Epithelial cell of prostate (primary cell): ENCODE measurements at regions not wholly inside any gene's neighbourhood (a gene's known extent, or its start where the extent isn't known, plus 50 kb on each side); places are given as distances from the start of the nearest gene placed in this dataset.
"Not testable (repeated sequence)": the region's sequence is repeated elsewhere in the genome, so short reads cannot be mapped to it uniquely, and the experiment has no call there.

Experiments used
- DNase-seq: peaks from one replicate; pipeline ENCODE4 v3.0.0-alpha.2; 2011; ENCODE audit warnings: low read depth, low spot score
- H3K27ac ChIP-seq: fragments of 450-650 bp; 2 replicates; pipeline ENCODE4 v1.5.1; 2017; ENCODE audit warnings: mild to moderate bottlenecking

DNA sequence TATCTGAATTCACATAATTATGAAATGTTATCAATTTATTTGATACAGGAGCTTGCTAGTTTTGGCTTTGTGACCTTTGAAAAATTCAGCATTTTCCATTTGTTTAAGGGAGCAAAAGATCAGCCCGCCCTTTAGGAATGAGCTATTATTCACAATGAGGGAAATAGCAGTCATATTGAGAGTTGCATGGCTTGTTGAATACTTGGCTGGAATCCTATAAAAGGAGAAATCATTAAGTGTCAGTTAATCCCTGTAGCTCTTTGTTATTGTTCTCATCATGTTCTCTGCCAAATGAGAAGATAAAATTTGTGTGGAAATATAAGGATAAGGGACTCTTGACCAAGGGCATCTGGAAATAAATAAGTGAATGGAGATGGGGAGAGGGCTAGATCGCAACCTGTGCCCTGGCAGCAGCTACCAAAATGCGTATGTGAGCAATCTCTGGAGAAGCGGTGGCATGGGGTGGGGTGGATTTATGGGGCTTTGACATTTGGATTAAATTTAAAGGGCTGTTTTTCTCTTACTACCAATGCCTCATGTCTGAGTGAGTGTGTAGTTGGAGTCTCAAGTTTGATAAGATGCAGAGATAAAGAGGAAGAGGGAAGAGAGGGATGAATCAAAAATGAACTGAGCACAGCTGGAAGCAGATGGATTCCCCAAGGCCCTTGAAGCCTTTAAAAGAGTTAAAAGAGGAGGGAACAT, 237.6 kb downstream of the NNT start:
- DNase-seq = no peak
- H3K27ac ChIP-seq = no peak overlapping the region

DNA sequence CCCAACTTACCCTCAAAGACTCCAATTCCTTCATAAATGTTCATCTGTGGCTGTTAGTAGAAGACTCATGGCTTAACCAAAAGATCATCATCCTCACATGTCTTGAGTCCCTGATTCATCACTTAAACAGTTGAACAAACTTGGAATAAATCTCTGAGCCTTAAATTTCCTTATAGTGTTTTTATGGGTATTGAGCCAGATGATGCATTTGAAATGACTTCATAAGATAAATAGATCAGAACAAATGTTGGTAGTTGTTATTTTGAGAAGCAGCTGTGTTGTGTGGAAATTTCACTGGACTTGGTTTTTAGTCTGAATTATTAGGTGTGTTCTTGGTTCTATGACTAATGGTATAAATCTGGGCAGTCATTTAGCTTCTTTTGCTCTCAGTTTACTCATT, 236.2 kb downstream of the NNT start:
- H3K27ac ChIP-seq = no peak overlapping the region
- peak; percentile 56 for DNase-seq

DNA sequence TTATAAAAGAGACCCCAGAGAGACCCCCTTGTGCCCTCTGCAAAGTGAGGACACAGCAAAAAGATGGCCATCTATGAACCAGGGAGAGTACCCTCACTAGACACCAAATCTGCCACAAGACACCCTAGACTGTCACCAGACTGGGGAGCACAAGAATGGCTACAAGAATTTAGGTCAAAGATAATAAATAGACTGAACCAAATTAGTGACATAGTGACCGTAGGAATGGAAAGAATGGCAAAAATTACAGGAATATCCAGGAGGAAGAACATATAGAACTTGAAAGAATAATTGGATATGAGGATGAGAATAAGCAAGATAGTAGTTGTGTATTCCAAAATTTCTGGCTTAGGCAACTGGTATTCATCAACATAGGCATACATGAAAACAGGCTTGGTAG, 235.0 kb downstream of the NNT start:
- DNase-seq = no peak
- H3K27ac ChIP-seq = no peak overlapping the region

DNA sequence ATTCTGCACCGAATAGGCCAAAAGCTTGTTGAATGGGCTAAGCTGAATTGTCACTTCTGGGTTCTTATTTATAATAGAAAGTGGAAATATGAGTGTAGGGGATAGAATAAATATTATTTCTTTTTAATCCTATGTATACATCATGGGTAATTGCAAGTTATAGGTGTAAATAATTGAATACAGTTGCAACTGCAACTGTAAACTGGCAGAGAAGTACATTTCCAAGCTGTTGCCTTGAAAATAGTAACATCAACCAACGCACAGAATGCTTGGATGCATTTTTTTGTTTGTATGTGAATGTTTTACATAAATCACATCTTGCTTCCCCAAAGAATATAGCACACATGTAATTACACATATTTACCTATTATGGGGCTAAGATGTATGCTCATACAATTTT, 234.1 kb downstream of the NNT start:
- no peak for DNase-seq
- no peak overlapping the region for H3K27ac ChIP-seq

DNA sequence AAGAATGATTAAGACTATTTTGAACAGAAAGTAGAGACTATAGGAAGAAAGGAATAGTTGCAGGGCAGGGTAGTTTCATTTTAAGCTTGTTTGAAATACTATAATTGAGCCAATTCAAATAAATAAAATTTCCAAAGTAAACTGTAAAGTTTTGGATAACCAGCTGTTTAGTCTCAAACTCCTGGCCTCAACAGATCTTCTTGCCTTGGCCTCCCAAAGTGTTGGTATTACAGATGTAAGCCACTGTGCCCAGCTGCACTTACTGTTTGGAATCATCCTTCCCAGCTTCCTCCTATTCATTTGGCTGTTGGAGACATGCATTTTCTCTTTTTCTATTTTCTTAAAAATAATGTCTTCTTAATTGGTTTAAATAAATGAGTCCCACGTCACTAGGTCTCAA, 231.0 kb downstream of the NNT start:
- DNase-seq = no peak
- H3K27ac ChIP-seq = no peak overlapping the region

DNA sequence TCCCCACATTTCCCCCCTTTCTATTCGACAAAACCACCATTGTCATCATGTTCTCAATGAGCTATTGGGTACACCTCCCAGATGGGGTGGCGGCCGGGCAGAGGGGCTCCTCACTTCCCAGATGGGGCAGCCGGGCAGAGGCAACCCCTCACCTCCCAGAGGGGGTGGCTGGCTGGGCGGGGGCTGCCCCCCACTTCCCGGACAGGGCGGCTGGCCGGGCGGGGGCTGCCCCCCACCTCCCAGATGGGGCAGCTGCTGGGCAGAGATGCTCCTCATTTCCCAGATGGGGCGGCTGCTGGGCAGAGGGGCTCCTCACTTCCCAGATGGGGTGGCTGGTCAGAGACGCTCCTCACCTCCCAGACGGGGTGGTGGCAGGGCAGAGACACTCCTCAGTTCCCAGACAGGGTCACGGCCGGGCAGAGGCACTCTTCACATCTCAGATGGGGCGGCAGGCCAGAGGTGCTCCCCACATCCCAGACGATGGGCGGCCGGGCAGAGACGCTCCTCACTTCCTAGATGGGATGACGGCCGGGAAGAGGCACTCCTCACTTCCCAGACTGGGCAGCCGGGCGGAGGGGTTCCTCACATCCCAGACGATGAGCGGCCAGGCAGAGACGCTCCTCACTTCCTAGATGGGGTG, 221.5 kb downstream of the NNT start:
- DNase-seq, H3K27ac ChIP-seq: not testable (repeated sequence)

DNA sequence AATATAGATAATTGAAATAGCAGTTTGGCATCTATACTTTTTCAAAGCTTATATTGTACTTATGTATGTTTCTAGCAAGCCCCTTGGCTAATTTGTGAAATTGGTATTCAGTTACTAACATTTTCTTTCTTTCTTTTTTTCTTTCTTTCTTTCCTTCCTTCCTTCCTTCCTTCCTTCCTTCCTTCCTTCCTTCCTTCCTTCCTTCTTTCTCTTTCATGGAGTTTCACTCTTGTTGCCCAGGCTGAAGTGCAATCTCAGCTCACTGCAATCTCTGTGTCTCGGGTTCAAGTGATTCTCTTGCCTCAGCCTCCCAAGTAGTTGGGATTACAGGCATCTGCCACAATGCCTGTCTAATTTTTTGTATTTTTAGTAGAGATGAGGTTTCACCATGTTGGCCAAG, 215.4 kb downstream of the NNT start:
- not testable (repeated sequence) for DNase-seq, H3K27ac ChIP-seq

DNA sequence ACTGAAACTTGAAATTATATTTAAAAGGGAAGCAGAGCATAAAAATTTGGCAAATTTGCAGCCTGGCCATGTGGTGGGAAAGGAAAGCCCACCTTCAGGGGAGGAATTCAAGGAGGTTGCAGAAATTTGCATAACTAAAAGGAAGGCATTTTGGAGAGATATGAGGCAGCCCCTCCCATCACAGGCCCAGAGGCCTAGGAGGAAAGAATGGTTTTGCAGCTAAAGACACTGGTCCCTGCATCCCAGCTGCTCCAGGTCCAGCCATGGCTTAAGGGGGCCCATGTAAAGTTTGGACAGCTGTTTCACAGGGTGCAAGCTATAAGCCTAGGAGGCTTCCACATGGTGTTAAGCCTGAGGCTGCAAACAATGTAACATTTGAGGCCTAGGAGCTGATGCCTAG, 212.5 kb downstream of the NNT start:
- no peak for DNase-seq
- no peak overlapping the region for H3K27ac ChIP-seq

DNA sequence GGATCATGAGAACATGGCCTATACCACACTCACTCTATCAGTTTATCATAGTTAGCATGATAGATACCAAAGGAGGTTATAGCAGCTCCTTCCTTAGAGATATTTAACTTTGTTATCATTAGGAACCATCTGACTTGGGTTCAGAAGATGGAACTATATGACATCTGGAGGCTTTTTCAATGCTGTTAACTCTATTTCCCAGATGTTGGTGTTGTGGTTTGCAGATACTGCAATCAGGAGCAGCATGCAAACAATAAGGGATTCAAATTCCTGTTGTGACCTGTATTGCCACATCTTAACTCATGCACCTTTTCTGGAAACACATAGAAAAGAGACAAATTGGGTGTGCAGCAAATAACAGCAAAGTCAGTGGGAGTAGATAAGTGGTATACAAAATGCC, 201.7 kb downstream of the NNT start:
- DNase-seq = no peak
- H3K27ac ChIP-seq = no peak overlapping the region

DNA sequence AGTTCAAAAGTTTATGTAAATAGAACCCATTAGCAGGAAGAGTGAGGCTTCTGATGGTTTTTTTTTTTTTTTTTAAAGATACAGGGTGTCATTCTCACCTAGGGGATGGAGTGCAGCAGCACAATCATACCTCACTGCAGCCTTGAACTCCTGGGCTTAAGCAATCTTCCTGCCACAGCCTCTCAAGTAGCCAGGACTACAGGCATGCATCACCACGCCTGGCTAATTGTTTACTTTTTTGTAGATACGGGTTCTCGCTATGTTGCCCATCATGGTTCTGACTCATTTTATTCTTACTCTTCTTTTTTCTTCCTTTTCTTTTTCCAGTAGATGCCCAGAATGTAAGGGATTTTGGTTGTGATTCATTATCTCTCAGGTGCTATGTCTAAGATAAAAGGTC, 201.1 kb downstream of the NNT start:
- no peak for DNase-seq
- no peak overlapping the region for H3K27ac ChIP-seq

DNA sequence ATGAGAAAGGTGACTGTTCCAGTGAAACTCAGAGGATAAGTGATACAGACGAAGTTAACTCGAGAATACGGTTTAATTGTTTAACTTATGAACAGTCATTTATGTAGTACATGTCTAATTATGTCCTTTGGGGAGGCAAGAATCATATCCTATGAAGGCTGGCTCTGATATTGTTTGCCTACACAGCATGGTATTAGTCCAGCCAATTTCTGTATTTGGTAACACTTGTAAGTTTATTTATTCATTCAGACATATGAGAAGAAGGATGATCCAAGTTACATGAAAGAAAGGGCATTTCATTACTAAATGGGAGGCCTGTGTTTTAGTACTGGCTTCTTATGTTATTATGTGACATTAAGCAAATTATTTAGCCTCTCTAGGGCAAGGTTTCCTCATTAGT, 199.7 kb downstream of the NNT start:
- H3K27ac ChIP-seq = peak overlapping the region; percentile 36
- DNase-seq = no peak

DNA sequence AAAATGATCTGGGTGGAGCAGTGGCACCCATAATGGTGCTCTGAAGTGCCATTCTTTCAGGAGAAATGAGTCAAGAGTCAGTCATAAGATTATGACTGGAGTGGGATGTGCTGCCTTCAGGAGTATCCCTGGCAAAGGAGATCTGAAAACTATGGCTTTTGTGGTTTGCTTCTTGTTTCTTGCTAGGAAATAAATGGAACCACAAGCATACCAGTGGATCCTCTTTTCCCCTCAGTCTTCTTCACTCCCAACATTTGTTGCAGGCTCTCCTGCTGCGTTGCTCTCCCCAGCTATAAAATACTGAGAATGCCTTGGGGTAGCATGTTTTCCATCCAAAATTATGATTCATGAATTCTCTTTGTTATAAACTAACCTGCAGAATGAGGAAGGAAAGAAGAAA, 199.1 kb downstream of the NNT start:
- H3K27ac ChIP-seq = peak overlapping the region; percentile 36
- DNase-seq = peak; percentile 12

DNA sequence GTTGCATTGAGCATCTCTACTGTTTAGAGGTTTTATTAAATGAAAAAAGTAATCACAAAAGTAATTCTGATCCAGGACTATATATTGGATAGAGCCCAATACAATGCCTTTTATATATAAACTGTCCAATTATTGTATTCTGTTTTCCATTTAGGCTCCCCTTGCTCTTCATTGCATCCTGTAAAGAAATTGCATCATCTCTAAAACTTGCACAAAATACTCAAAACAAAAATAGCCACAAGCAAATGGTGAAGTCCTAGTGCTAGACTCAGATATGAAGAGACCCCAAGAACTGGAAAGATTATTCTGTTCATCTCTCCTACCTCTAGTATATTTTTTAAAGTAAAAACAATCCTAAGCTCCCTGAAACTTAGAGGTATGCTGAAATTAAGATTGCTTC, 195.8 kb downstream of the NNT start:
- no peak for DNase-seq
- H3K27ac ChIP-seq = no peak overlapping the region

DNA sequence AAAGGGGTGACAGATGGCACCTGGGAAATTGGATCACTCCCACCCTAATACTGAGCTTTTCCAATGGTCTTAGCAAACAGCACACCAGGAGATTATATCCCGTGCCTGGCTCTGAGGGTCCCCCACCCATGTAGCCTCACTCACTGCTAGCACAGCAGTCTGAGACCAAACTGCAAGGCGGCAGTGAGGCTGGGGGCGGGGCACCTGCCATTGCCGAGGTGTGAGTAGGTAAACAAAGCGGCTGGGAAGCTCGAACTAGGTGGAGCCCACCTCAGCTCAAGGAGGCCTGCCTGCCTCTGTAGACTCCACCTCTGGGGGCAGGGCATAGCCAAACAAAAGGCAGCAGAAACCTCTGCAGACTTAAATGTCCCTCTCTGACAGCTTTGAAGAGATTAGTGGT, 188.9 kb downstream of the NNT start:
- not testable (repeated sequence) for DNase-seq, H3K27ac ChIP-seq

DNA sequence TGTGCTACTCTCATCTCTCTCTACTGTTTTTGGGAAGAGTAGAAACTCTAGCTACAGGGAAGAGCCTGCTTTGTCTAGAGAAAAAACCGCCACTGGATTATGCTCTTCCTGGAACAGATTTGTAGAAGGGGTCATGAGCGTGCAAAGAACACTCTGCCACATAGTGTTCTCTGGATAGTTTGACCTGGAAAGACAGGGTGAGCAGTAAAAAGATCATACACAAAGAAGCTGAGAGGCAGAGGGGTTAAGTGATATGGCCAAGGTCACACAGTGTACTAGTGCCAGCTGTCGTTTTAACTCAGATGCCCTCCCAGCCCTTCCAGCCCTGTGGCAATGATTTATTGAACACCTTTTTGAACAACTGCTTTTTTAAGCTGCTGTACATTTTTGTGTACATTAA, 182.2 kb downstream of the NNT start:
- no peak overlapping the region for H3K27ac ChIP-seq
- no peak for DNase-seq

DNA sequence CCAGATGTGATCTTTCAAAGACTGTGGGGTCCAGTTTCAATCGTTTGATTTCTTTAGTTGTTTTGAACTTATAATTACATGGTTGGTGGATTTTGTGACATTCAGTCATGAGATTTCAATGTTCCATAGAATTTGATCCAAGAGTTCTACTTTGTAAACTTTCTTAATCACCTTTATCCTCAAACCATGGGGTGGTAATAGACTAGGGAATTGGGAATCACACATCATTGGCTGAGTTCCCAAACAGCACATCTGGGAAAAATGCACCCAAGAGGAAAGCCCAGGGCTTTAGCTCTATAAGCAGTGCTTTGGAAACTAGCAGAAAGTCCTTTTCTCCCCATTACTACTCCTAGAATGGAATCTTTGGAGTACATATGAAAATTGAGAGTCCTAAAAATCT, 177.6 kb downstream of the NNT start:
- no peak overlapping the region for H3K27ac ChIP-seq

DNA sequence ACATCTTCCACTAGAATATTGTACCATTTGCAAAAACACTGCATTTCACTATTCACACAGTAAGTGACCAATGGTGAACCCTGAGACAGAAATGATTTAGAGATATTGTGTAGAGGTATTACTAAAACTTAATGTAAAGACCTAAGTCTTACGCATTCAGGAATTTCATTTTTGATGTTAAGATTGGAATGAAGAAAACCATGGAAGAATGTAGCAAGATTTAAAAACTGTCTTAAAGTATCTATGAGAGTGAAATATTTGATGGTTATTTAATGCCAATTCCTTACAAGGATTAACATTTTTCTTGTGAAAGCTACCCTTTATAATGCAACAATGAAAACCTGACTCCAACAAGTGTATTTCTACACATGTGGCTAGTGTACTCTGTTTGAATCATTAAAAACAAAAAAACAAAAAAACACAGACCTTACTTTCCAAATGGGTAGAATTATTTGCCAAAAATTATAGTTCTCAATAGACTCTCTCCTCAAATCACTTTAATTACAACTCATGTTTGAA, 172.0 kb downstream of the NNT start:
- no peak for DNase-seq
- no peak overlapping the region for H3K27ac ChIP-seq

More for the DNA sequence above, 177.6 kb downstream of the NNT start:
- DNase-seq = no peak

DNA sequence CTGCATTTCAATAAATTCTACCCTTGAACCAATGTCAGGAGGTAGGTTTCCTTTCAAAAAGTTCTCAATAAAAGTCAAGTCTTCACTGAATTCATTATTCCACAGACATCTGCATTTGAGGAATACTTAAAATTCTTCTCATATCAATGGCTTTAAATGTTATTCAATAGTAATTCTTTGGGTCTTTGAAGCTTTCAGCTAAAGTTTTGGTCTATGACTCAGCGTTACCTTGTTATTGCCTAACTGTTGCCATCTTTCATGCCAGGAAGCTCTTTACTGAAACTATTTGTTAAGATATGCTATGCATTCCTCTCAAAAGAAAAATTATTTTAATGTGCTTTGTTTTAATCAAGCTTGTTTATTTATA, 170.5 kb downstream of the NNT start:
- peak overlapping the region; percentile 98 for H3K27ac ChIP-seq

DNA sequence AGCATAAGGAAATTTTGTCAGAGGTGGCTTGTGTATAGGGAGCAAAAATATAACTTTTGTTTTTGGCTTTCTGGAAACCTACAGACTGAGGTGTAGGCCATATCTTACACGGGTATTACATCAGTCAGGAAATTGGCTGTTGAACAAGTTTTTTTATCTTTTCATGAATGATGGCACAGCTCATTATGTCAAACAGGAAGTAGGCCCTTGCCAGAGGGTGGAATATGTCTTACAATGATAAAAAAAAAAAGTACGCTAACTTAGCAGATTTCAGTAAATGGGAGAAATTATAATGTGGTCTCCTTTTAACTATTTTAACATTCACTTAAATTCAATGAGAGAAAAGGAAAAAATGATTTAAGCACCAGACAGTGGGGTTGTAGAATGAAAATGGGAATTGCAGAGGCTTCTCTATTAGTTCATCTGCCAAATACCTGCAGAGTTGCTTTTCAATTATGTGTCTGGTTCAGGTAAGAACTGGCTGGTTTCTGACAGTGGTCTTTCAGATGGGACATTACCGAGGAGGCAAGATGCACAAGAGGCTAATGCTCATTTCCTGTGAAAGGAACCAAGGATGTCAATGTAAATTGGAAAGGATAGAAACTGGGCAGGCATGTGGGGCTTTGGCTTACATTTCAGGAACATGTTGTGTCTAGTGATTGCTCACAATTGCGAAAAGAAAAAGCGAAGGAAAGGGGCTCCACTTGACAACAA, 169.9 kb downstream of the NNT start:
- peak overlapping the region; percentile 98 for H3K27ac ChIP-seq
- DNase-seq = peak; percentile 39

More for the DNA sequence above, 170.5 kb downstream of the NNT start:
- DNase-seq = peak; percentile 26

DNA sequence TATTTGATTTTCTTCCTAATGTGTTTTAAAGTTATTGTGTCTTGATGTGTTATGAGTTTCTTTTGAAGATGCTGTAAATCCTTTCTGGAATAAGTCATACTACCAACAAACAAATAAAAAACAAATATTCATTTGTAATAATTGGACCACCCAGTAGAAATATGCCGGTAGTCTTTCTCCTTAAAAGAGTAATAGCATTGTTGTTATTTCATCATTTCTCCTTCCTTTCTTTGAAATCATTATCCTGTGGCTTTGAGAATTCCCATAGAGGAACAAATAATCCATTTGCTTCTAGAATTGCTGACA, 169.4 kb downstream of the NNT start:
- peak overlapping the region; percentile 98 for H3K27ac ChIP-seq

DNA sequence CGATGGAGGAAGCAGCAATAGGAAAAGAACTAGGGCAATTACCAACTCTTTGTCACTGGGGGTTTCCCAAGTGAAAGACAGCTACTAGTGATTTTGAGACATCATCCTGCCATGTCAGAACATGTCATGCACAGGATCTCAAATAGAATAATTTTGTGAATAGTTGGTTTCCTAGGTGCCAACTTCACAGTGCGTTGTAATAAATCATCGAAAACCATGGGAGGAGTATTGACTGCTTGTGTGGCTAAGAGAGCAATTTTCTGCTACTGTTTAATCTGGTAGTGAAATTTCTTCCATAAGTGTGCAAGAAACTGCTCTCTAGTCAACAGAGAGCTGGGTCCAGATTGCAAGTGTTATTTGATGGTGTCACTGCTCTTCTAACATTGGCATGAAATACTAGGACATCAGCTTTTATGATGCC, 168.6 kb downstream of the NNT start:
- DNase-seq = peak; percentile 52
- peak overlapping the region; percentile 98 for H3K27ac ChIP-seq

More for the DNA sequence above, 169.4 kb downstream of the NNT start:
- no peak for DNase-seq
